Stimulated activated CD4-positive, alpha-beta T cell treated with anti-CD3 and anti-CD28 coated beads, Interleukin-12 subunit alpha, Interleukin-12 subunit beta, amount 100 ng/mL, for 4 hours (primary cell): ENCODE measurements at regions not wholly inside any gene's neighbourhood (a gene's known extent, or its start where the extent isn't known, plus 50 kb on each side); places are given as distances from the start of the nearest gene placed in this dataset.
"Not testable (repeated sequence)": the region's sequence is repeated elsewhere in the genome, so short reads cannot be mapped to it uniquely, and the experiment has no call there.

Source experiments
- DNase-seq: peaks from one replicate; pipeline ENCODE4 v3.0.0-alpha.2; 2020

- no peak for DNase-seq
Measured at GRCh38 chr13:104632736-104633135, 1566.5 kb upstream of the SLC10A2 start.

GRCh38 chr13:104625201-104625600, 1559.0 kb upstream of the SLC10A2 start:
- no peak for DNase-seq

- no peak for DNase-seq
Measured at GRCh38 chr13:104616990-104617389, 1550.8 kb upstream of the SLC10A2 start.

- DNase-seq, result no peak
Measured at GRCh38 chr13:104614361-104615145, 1548.3 kb upstream of the SLC10A2 start.

GRCh38 chr13:104608331-104608730, 1542.1 kb upstream of the SLC10A2 start:
- no peak for DNase-seq

GRCh38 chr13:104605435-104605834, 1539.2 kb upstream of the SLC10A2 start:
- not testable (repeated sequence) for DNase-seq

GRCh38 chr13:104597546-104598180, 1531.4 kb upstream of the SLC10A2 start:
- no peak for DNase-seq

- no peak for DNase-seq
Measured at GRCh38 chr13:104595511-104595910, 1529.3 kb upstream of the SLC10A2 start.

GRCh38 chr13:104594806-104595205, 1528.6 kb upstream of the SLC10A2 start:
- DNase-seq, result no peak

- DNase-seq, result no peak
Measured at GRCh38 chr13:104593693-104594092, 1527.5 kb upstream of the SLC10A2 start.

GRCh38 chr13:104593251-104593576, 1527.0 kb upstream of the SLC10A2 start:
- DNase-seq, result no peak

GRCh38 chr13:104592545-104593250, 1526.5 kb upstream of the SLC10A2 start:
- DNase-seq, result no peak

- no peak for DNase-seq
Measured at GRCh38 chr13:104592127-104592526, 1525.9 kb upstream of the SLC10A2 start.

- no peak for DNase-seq
Measured at GRCh38 chr13:104586051-104586746, 1520.0 kb upstream of the SLC10A2 start.

GRCh38 chr13:104584481-104584880, 1518.3 kb upstream of the SLC10A2 start:
- DNase-seq, result no peak

- no peak for DNase-seq
Measured at GRCh38 chr13:104580931-104581330, 1514.7 kb upstream of the SLC10A2 start.

GRCh38 chr13:104577071-104577815, 1511.0 kb upstream of the SLC10A2 start:
- DNase-seq, result no peak

GRCh38 chr13:104571893-104572229, 1505.6 kb upstream of the SLC10A2 start:
- no peak for DNase-seq

- no peak for DNase-seq
Measured at GRCh38 chr13:104571161-104571892, 1505.1 kb upstream of the SLC10A2 start.

GRCh38 chr13:104567114-104567513, 1500.9 kb upstream of the SLC10A2 start:
- DNase-seq, result no peak

- no peak for DNase-seq
Measured at GRCh38 chr13:104565888-104566287, 1499.7 kb upstream of the SLC10A2 start.

GRCh38 chr13:104553896-104554295, 1487.7 kb upstream of the SLC10A2 start:
- DNase-seq, result no peak
